ENCODE measurements at regions not wholly inside any gene's neighbourhood (a gene's known extent, or its start where the extent isn't known, plus 50 kb on each side); places are given as distances from the start of the nearest gene placed in this dataset.
"Not testable (repeated sequence)": the region's sequence is repeated elsewhere in the genome, so short reads cannot be mapped to it uniquely, and the experiment has no call there.

DNA sequence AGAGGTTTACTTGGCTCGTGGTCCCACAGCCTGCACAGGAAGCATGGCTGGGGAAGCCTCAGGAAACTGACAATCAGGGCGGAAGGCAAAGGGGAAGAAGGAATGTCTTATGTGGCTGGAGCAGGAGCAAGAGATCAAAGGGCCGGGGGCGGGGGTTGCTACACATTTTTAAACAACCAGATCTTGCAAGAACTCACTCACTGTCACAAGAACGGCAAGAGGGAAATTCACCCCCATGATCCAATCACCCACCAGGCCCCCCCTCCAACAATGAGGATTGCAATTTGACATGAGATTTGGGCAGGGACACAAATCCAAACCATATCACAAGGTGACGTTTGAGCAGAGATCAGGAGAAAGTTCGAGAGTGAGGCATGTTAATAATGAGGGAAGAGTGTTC is 163.7 kb upstream of the RPH3A start:
- Histone ChIP-seq H3K9me3 (no peaks in the 10 kb centered on the region), H3K27ac (no peak overlapping the region), H3K36me3 (no peaks in the 10 kb centered on the region), H3K27me3 (ENCODE audit: low read depth) (no peaks in the 10 kb centered on the region), H3K4me1 (no peaks in the 10 kb centered on the region), H3K4me3 (no peak overlapping the region)
- intact Hi-C loops (cut with DNase I): no loop called here
- DNase-seq: no peak
- TF ChIP-seq, protein P1, sequence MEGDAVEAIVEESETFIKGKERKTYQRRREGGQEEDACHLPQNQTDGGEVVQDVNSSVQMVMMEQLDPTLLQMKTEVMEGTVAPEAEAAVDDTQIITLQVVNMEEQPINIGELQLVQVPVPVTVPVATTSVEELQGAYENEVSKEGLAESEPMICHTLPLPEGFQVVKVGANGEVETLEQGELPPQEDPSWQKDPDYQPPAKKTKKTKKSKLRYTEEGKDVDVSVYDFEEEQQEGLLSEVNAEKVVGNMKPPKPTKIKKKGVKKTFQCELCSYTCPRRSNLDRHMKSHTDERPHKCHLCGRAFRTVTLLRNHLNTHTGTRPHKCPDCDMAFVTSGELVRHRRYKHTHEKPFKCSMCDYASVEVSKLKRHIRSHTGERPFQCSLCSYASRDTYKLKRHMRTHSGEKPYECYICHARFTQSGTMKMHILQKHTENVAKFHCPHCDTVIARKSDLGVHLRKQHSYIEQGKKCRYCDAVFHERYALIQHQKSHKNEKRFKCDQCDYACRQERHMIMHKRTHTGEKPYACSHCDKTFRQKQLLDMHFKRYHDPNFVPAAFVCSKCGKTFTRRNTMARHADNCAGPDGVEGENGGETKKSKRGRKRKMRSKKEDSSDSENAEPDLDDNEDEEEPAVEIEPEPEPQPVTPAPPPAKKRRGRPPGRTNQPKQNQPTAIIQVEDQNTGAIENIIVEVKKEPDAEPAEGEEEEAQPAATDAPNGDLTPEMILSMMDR (IDR thresholded peaks at IDR 0.05): no peak
- no peak for ATAC-seq

DNA sequence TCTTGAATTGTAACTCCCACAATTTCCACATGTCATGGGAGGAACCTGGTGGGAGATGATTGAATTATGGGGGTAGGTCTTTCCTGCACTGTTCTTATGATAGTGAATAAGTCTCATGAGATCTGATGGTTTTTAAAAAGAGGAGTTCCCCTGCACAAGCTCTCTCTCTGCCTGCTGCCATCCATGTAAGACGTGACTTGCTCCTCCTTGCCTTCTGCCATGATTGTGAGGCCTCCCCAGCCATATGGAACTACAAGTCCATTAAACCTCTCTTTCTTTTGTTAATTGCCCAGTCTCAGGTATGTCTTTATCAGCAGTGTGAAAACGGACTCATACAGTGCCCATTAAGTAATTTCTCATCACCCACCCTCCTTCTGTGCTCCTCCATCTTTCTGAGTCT is 159.6 kb upstream of the RPH3A start:
- H3K36me3 ChIP-seq; H3K4me3 ChIP-seq; intact Hi-C loops (cut with DNase I); H3K4me1 ChIP-seq; H3K27ac ChIP-seq; DNase-seq; ATAC-seq; H3K27me3 ChIP-seq (ENCODE audit: low read depth); H3K9me3 ChIP-seq: not testable (repeated sequence)

DNA sequence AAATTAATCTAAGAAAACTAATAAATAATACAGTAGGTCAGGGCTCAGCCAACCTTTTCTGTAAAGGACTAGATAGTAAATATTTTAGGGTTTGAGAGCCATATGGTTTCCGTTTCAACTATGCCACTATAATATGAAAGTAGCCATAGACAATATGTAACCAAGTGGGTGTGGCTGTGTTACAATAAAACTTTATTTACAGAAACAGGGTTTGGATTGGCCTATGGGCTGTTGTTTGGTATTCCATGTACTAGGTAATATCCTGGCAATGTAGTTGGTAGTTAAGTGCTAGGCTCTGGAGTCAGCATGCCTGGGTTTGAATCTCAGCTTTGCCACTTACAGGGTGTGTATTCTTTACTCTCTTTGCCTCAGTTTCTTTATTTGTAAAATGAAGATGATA is 156.5 kb upstream of the RPH3A start:
- H3K4me3 ChIP-seq: no peak overlapping the region
- peaks cover 13% of the 10 kb centered on the region for H3K27me3 ChIP-seq (ENCODE audit: low read depth)
- intact Hi-C loops (cut with DNase I): no loop called here
- H3K27ac ChIP-seq: no peak overlapping the region
- H3K36me3 ChIP-seq: no peaks in the 10 kb centered on the region
- no peaks in the 10 kb centered on the region for H3K4me1 ChIP-seq
- ATAC-seq (no peak), DNase-seq (no peak)
- TF ChIP-seq, protein P1 (IDR thresholded peaks at IDR 0.05): no peak
- no peaks in the 10 kb centered on the region for H3K9me3 ChIP-seq

DNA sequence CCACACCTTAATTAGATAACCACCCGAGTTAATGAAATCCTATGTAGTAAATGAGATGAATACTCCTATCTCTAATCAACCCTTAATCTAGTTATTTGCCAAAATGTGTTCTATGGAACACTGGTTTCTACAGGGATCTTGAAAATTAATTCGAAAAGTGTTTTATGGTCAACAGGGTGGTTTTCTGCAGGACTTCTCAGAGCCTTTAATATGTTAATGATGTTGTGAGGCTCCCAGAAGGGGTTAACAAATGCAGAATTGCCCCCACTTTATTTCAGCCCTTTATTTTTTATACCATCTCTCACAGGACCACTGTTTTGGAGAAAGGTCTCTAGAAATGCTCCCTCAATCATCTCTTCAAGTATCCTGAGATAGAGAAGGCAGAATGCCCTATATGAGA is 153.1 kb upstream of the RPH3A start:
- ATAC-seq: no peak
- TF ChIP-seq, protein P1 (IDR thresholded peaks at IDR 0.05): no peak
- Histone ChIP-seq H3K27me3 (ENCODE audit: low read depth) (peaks cover 15% of the 10 kb centered on the region), H3K9me3 (no peaks in the 10 kb centered on the region), H3K4me3 (no peak overlapping the region), H3K4me1 (no peaks in the 10 kb centered on the region), H3K27ac (no peak overlapping the region), H3K36me3 (no peaks in the 10 kb centered on the region)
- no peak for DNase-seq
- intact Hi-C loops (cut with DNase I): no loop called here

DNA sequence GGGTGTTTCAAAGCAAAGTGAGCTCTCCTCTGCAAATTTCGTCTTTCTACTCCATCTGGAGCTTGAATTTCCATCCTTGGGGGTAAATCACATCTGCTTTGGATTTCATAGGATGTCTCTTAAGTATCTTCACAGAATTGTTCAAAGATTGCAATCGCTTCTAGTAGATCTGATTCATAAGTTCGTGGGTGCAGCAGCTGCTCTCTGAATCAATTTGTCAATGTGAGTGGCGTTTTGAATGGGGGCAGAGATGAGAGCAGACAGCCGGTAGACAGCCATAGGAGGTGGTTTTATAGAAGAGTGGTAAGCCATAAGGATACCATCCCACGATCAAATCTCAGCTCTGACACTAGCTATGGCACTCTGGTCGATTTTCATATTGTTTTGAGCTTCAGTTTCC is 146.0 kb upstream of the RPH3A start:
- intact Hi-C loops (cut with DNase I): no loop called here
- no peaks in the 10 kb centered on the region for H3K9me3 ChIP-seq
- no peak for DNase-seq
- H3K27me3 ChIP-seq (ENCODE audit: low read depth): peaks cover 9% of the 10 kb centered on the region
- H3K36me3 ChIP-seq: no peaks in the 10 kb centered on the region
- no peaks in the 10 kb centered on the region for H3K4me1 ChIP-seq
- TF ChIP-seq, protein P1 (IDR thresholded peaks at IDR 0.05): no peak
- no peak overlapping the region for H3K27ac ChIP-seq
- no peak for ATAC-seq
- no peak overlapping the region for H3K4me3 ChIP-seq

DNA sequence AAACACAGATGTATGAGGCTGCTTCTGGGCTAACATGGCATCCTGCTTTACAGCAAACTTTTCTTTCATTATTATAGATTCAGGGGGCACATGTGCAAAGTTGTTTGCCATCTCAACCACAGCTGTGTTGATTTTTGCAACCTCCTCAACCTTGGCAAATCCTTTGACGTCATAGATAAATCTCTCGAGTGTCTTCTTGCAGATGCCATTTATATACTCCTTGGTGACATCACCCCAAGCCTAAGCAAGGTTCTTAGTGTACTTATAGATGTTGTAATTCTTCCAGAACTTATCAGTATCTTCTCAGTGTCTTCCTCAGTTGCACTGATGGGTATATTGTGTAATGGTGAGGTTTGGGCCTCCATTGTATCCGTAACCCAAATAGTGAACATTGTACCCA is 135.4 kb upstream of the RPH3A start:
- ATAC-seq: no peak
- DNase-seq: no peak
- Histone ChIP-seq H3K9me3 (no peaks in the 10 kb centered on the region), H3K4me3 (no peak overlapping the region), H3K27me3 (ENCODE audit: low read depth) (peaks cover 4% of the 10 kb centered on the region), H3K4me1 (no peaks in the 10 kb centered on the region), H3K27ac (no peak overlapping the region), H3K36me3 (no peaks in the 10 kb centered on the region)
- intact Hi-C loops (cut with DNase I): no loop called here
- TF ChIP-seq, protein P1 (IDR thresholded peaks at IDR 0.05): no peak
